ENCODE measurements at regions not wholly inside any gene's neighbourhood (a gene's known extent, or its start where the extent isn't known, plus 50 kb on each side); places are given as distances from the start of the nearest gene placed in this dataset.
"Not testable (repeated sequence)": the region's sequence is repeated elsewhere in the genome, so short reads cannot be mapped to it uniquely, and the experiment has no call there.

DNA sequence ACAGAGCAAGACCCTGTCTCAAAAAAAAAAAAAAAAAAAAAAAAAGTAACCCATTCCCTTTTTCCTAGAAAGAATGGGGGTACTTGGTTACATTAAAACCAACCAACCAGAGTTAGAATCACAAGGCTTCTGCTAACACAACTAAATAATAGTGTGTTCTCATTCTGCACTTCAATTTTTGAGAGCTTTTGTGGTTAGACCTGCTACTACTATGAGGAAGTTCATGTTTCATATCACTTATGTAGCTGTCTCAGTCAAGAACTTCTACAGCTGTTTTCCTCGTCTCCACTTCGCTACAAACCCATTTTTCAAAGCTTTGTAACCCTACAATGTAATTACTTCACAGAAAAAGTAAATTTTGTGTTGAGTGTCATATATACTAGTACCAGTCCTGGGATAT is 58.3 kb downstream of the PDHA2 start:
- H3K4me1 Mint-ChIP-seq = no peaks in the 10 kb centered on the region
- no peak overlapping the region for H3K4me3 Mint-ChIP-seq
- H3K27me3 Mint-ChIP-seq = no peaks in the 10 kb centered on the region
- H3K9me3 Mint-ChIP-seq = peaks cover 4% of the 10 kb centered on the region
- H3K27ac Mint-ChIP-seq = no peak overlapping the region
- no peaks in the 10 kb centered on the region for H3K36me3 Mint-ChIP-seq (ENCODE audit: low read depth)
- ATAC-seq (replicated peaks) = no peak

DNA sequence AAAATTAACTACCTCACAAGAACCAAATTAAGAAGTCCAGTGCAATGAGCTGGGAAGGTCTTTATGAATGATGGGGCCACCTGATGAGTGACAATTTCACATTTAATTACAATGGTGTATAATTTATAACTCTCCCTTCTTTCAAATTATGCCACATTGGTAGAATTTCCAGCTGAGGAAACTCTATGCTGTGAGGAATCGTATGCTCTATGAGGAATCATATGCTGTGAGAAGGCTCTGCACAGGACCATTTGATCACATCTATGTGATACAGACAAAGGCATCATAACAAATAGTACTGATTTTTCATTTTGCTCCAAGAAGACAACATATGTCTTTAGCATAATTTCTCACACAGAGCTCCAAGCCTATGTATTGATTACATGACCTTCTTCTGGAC is 69.3 kb downstream of the PDHA2 start:
- Mint-ChIP-seq H3K27ac (no peak overlapping the region), H3K27me3 (peaks cover 4% of the 10 kb centered on the region), H3K9me3 (no peaks in the 10 kb centered on the region), H3K4me1 (no peaks in the 10 kb centered on the region), H3K36me3 (ENCODE audit: low read depth) (no peaks in the 10 kb centered on the region), H3K4me3 (no peak overlapping the region)
- no peak for ATAC-seq (replicated peaks)

DNA sequence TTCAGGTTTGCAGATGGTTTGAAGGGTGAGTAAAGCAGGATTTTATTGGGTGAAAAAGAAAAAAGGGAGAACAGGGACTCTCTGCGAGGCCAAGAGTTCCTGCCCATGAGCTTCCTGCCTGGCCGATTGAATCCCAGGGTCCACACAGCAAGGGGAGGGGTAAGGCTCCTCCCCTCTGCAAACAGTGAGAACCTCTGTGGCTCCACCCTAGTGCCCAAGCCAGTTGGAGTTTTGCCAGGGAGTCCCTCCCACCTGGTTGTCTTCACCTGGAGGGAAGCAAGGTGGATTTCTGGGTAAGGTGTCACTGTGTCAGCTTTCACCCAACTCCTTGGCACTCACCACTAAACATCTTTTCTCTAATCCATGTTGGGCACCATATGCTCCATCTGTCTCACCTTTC is 70.9 kb downstream of the PDHA2 start:
- Mint-ChIP-seq H3K36me3 (ENCODE audit: low read depth) (no peaks in the 10 kb centered on the region), H3K4me1 (no peaks in the 10 kb centered on the region), H3K27ac (no peak overlapping the region), H3K9me3 (no peaks in the 10 kb centered on the region), H3K4me3 (no peak overlapping the region), H3K27me3 (peaks cover 4% of the 10 kb centered on the region)
- no peak for ATAC-seq (replicated peaks)

DNA sequence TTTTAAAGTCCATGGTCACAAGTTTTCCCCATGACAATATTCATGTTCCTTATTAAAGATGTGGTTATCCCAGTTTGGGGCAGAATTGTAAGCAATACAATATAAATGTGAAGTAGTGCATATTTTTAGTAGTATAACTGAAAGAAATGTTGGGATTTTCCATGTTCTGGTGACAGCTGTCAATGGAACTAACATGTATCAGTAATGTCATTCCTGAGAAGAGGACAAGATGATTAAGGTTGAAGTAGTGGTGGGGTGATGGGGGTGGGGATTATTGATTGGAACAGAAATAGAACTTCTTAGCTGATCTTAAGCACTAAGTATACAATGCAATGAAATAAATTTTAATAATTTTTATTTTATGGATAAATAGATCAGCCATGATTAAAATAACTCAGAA is 81.6 kb downstream of the PDHA2 start:
- no peaks in the 10 kb centered on the region for H3K36me3 Mint-ChIP-seq (ENCODE audit: low read depth)
- no peak overlapping the region for H3K4me3 Mint-ChIP-seq
- H3K4me1 Mint-ChIP-seq = no peaks in the 10 kb centered on the region
- H3K9me3 Mint-ChIP-seq = peaks cover 11% of the 10 kb centered on the region
- H3K27me3 Mint-ChIP-seq = no peaks in the 10 kb centered on the region
- ATAC-seq (replicated peaks) = no peak
- no peak overlapping the region for H3K27ac Mint-ChIP-seq

DNA sequence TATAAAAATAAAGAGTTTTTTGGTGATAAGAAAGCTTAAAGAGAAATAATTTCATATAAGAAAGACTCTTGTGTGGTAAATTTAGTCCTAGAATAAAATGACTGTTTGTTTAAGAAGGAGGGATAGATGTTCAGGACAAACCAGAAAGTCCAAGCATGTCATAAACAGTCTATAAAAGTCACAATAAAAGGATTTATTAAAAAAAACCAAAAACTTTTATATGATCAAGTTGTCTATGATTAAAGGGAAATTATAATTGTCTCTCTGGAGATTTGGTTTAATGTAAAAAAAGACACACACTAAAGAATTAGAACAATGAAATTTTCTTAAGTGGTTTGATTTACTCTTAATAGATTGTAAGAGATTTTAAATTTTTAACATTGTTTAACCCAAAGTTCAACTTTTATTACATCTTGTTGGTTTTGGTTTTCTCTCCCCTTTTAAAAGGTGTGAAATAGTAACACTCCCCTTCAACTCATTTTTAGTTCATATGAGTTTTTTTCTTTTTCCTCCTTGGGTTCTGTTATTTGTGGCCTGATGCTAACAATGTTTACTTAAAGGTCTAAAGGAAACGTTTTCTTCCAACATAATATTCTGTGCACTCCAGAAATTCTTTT is 89.7 kb downstream of the PDHA2 start:
- H3K27ac Mint-ChIP-seq = no peak overlapping the region

DNA sequence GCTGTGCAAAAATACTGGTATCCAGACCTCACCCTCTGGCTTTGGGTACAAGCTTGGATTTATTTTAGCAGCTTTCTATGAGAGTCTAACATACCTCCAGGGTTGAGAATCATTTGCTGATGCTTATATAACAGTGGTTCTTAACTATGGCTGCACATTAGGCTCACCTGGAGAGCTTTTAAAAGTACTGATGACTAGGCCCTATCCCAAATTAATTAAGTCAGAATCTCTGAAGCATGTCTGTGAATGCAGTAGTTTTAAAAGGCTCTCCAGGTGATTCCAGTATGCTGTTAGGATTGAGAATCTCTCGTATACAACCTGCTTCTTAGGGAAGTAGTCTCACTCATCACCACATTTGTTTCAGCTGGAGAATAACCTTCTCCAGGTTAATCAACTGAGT is 99.2 kb downstream of the PDHA2 start:
- Mint-ChIP-seq H3K4me3 (no peak overlapping the region), H3K9me3 (no peaks in the 10 kb centered on the region), H3K27ac (no peak overlapping the region), H3K27me3 (no peaks in the 10 kb centered on the region), H3K4me1 (no peaks in the 10 kb centered on the region), H3K36me3 (ENCODE audit: low read depth) (no peaks in the 10 kb centered on the region)
- no peak for ATAC-seq (replicated peaks)

More for the DNA sequence above, 89.7 kb downstream of the PDHA2 start:
- H3K4me1 Mint-ChIP-seq = no peaks in the 10 kb centered on the region
- ATAC-seq (replicated peaks) = no peak
- H3K9me3 Mint-ChIP-seq = peaks cover 11% of the 10 kb centered on the region
- H3K4me3 Mint-ChIP-seq = no peak overlapping the region
- no peaks in the 10 kb centered on the region for H3K36me3 Mint-ChIP-seq (ENCODE audit: low read depth)
- H3K27me3 Mint-ChIP-seq = no peaks in the 10 kb centered on the region

DNA sequence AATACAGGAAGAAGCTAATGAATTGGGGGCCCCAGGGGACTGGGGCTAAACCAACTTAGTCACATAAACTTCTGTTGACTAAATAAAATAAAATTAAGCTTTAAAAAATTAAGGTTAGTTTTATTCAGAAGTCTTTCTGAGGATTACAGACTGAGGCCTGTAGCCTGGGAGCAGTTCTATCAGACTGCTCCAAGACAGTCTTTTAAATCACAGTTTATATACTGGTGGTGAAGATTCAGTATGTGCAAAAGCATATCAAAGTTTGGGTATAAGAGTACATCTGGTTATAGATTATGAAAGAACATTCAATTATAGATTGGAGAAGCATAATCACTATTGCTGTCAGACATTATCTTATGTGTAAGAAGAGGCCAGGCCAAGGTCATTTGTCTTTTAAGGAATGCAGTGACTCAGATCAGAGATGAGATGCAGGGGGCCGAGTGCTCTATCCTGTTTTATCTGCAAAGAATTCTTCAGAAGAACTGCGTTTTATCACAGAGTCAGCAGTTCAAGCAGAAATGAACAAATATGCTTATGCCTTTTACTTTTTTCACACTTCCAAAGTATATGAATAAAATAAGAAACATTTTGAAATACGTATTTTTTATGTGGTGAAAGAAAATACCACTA is 109.4 kb downstream of the PDHA2 start:
- Mint-ChIP-seq H3K27me3 (no peaks in the 10 kb centered on the region), H3K27ac (no peak overlapping the region), H3K9me3 (peaks cover 3% of the 10 kb centered on the region), H3K36me3 (ENCODE audit: low read depth) (no peaks in the 10 kb centered on the region), H3K4me1 (no peaks in the 10 kb centered on the region), H3K4me3 (no peak overlapping the region)
- ATAC-seq (replicated peaks) = no peak

DNA sequence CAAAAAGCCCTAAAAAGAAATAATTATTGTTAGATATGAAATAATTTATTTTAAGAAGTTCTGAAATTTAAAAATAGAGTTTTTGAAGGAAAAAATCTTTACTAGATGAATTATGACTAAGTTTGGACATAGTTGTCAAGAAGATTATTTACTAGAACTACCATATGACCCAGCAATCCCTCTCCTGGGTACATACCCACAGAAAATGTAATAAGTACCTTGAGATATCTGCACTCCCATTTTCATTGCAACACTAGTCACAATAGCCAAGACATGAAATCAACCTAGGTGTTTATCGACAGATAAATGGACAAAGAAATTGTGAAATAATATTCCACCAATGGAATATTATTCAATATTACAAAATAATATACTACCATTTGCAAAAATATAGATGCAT is 109.9 kb downstream of the PDHA2 start:
- Mint-ChIP-seq H3K9me3 (peaks cover 3% of the 10 kb centered on the region), H3K27ac (no peak overlapping the region), H3K4me3 (no peak overlapping the region), H3K27me3 (no peaks in the 10 kb centered on the region), H3K4me1 (no peaks in the 10 kb centered on the region), H3K36me3 (ENCODE audit: low read depth) (no peaks in the 10 kb centered on the region)
- ATAC-seq (replicated peaks) = no peak

DNA sequence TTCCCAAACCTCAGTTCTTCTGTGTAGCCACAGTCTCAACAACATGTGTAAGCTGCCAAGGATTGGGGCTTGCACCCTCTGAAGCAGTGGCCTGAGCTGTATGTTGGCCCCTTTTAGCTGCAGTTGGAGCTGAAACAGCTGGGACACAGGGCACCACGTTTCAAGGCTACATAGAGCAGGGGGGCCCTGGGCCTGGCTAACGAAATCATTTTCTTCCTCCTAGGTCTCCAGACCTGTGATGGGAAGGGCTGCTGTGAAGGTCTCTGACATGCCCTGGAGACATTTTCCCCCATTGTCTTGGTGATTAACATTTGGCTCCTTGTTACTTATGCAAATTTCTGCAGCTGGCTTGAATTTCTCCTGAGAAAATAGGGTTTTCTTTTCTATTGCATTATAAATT is 112.6 kb downstream of the PDHA2 start:
- not testable (repeated sequence) for H3K27ac Mint-ChIP-seq; ATAC-seq (replicated peaks); H3K27me3 Mint-ChIP-seq; H3K4me1 Mint-ChIP-seq; H3K4me3 Mint-ChIP-seq; H3K9me3 Mint-ChIP-seq; H3K36me3 Mint-ChIP-seq (ENCODE audit: low read depth)

DNA sequence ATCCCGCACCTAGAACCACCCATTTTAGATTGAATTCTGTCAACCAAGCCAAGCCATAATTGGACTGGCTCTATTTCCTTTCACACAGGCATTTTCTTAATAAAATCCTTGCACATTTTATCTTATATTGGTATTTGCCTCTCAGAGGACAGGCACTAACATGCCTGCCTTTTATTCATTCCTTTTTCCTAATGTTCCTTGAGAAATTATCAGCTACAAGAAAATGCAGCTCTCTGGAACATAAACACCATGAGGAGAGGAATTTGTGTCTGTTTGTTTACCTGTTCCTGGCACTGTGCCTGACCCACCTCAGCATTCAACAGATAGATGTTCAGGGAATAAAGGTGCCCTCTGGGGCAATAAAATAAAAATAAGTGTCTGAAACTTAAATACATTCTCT is 116.2 kb downstream of the PDHA2 start:
- Mint-ChIP-seq H3K36me3 (ENCODE audit: low read depth) (no peaks in the 10 kb centered on the region), H3K4me3 (no peak overlapping the region), H3K27ac (no peak overlapping the region), H3K27me3 (no peaks in the 10 kb centered on the region), H3K9me3 (no peaks in the 10 kb centered on the region), H3K4me1 (no peaks in the 10 kb centered on the region)
- no peak for ATAC-seq (replicated peaks)

DNA sequence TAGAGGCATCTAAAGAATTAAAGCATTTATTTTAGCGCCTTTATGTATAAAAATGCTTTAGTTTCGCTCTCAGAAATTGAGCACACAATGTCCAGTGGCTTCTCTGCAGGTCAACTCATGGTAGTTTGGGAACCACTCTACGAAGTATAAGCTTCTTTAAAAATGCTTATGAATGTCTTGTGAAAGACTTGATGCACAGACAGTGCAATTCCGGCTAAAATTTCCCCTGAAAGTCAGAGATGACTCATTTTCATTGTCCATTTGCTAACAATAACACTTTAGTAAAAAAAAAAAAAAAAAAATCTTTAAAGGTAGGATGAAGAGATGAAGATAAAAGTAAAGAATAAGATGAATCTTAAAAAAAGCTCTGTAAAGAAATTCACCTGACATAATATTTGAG is 117.2 kb downstream of the PDHA2 start:
- no peak for ATAC-seq (replicated peaks)
- no peak overlapping the region for H3K27ac Mint-ChIP-seq
- no peaks in the 10 kb centered on the region for H3K27me3 Mint-ChIP-seq
- no peaks in the 10 kb centered on the region for H3K4me1 Mint-ChIP-seq
- no peak overlapping the region for H3K4me3 Mint-ChIP-seq
- H3K9me3 Mint-ChIP-seq = no peaks in the 10 kb centered on the region
- no peaks in the 10 kb centered on the region for H3K36me3 Mint-ChIP-seq (ENCODE audit: low read depth)

DNA sequence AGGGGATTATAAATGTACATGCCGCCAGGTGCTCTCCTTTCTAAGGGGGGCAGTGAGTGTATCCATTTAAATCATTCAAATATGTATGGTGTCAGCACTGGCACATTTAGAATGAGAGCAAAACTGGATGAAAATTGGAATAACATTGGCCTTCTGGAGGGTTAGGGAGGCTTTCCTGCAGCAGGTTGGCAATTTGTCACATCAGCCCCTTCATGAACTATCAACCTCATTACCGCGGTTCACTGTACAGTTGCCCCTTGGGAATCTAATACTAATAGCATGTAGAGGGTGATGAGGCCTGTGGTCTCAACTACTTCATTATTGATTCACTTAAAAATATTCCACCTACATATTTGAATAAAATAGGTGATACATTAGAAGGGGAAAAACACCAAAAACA is 117.9 kb downstream of the PDHA2 start:
- no peak for ATAC-seq (replicated peaks)
- H3K4me3 Mint-ChIP-seq = no peak overlapping the region
- H3K4me1 Mint-ChIP-seq = no peaks in the 10 kb centered on the region
- H3K27ac Mint-ChIP-seq = no peak overlapping the region
- H3K27me3 Mint-ChIP-seq = no peaks in the 10 kb centered on the region
- no peaks in the 10 kb centered on the region for H3K36me3 Mint-ChIP-seq (ENCODE audit: low read depth)
- H3K9me3 Mint-ChIP-seq = no peaks in the 10 kb centered on the region

DNA sequence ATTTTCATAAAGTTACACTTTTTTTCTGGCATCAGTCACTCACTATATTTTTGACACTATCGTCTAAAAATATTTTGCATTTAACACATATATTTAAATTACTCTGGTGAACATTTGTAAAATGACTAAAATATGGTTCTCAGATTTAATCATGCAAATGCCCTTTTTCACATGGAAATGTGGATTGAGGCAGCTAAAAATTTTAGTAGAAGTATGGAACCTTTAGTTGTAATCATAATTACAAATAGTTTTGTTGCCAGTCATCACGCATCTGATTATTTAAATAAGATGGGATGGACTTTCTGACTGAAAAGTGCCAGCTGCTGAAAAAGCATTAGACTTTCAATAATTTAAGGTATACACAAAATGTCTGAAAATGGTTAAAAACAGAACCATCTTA is 119.3 kb downstream of the PDHA2 start:
- no peak for ATAC-seq (replicated peaks)
- H3K4me1 Mint-ChIP-seq = no peaks in the 10 kb centered on the region
- H3K27me3 Mint-ChIP-seq = no peaks in the 10 kb centered on the region
- no peak overlapping the region for H3K27ac Mint-ChIP-seq
- H3K4me3 Mint-ChIP-seq = no peak overlapping the region
- H3K36me3 Mint-ChIP-seq (ENCODE audit: low read depth) = no peaks in the 10 kb centered on the region
- H3K9me3 Mint-ChIP-seq = no peaks in the 10 kb centered on the region

DNA sequence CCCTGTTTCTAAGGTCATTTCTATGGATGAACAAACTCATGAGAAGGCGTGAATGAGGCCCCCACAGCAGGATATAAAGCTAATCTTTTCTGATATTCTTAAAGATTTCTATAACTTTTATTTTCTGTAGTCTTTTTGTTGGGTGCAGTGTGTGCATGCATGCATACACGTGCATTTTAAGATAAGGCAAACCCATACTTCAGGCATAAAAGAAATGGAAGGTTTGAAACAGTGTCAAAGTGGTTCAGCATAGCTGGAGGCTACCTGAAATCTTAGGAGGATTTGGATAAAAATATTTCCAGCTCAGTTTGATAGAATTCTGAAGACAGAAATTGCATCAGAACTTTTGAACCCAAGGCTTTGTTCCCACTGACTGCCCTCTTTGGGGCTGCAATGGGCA is 119.7 kb downstream of the PDHA2 start:
- H3K4me1 Mint-ChIP-seq = no peaks in the 10 kb centered on the region
- no peak for ATAC-seq (replicated peaks)
- no peaks in the 10 kb centered on the region for H3K27me3 Mint-ChIP-seq
- no peaks in the 10 kb centered on the region for H3K9me3 Mint-ChIP-seq
- no peak overlapping the region for H3K27ac Mint-ChIP-seq
- H3K36me3 Mint-ChIP-seq (ENCODE audit: low read depth) = no peaks in the 10 kb centered on the region
- H3K4me3 Mint-ChIP-seq = no peak overlapping the region

DNA sequence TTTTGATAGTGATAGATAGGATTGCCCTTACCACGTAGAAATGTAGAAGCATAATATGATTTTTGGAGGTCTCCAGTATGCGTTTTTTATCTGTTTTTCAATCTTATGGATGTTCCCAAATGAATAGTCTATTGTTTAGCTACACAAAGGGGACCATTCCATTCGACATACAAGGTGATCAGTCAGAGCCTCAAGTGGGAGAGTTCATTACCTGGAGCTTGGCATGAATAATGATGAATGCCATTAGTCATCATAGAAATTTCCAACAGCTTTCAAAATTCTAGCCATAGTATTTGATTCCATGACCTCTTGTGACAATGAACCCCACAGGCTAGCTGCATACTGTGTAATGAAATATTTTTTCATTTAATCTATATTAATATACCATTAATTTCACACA is 123.6 kb downstream of the PDHA2 start:
- Mint-ChIP-seq H3K4me3 (no peak overlapping the region), H3K9me3 (no peaks in the 10 kb centered on the region), H3K27ac (no peak overlapping the region), H3K4me1 (no peaks in the 10 kb centered on the region), H3K36me3 (ENCODE audit: low read depth) (no peaks in the 10 kb centered on the region), H3K27me3 (no peaks in the 10 kb centered on the region)
- ATAC-seq (replicated peaks) = no peak
